Psoas muscle (tissue), 7 donors: ENCODE measurements at regions not wholly inside any gene's neighbourhood (a gene's known extent, or its start where the extent isn't known, plus 50 kb on each side); places are given as distances from the start of the nearest gene placed in this dataset.

ENCODE experiments used
- ATAC-seq, 4 donors: fragments of 200-7000 bp; cut with Tn5 transposase; one replicate each; pipeline ENCODE4 v1.9.1; 2020; ENCODE audit warnings: moderate library complexity in 3 of 4, mild to moderate bottlenecking in 2 of 4
- DNase-seq, 2 donors: peaks; one replicate each; pipeline ENCODE4 v3.0.0-alpha.2; 2020
- H3K27ac ChIP-seq: fragments of 200-600 bp; one replicate; pipeline ENCODE4 v1.8.0; 2022
- H3K27me3 ChIP-seq, 3 donors: fragments of 200-600 bp in 1 of 3; one replicate each; pipeline versions ENCODE4 v1.6.1 to v1.8.0; 2013 to 2022; ENCODE audit warnings: low read length in 2 of 3, mild to moderate bottlenecking in 2 of 3, moderate library complexity in 1 of 3; ENCODE audit not compliant: insufficient read depth in 3 of 3
- H3K36me3 ChIP-seq, 2 donors: fragments of 200-600 bp in 1 of 2; one replicate each; pipeline versions ENCODE4 v1.6.1 to v1.8.0; 2013 to 2022; ENCODE audit warnings: low read depth in 1 of 2, mild to moderate bottlenecking in 1 of 2, moderate library complexity in 1 of 2; ENCODE audit not compliant: insufficient read depth in 1 of 2
- H3K4me1 ChIP-seq: fragments of 200-600 bp; one replicate; pipeline ENCODE4 v1.8.0; 2022
- H3K4me3 ChIP-seq: fragments of 200-600 bp; one replicate; pipeline ENCODE4 v1.8.0; 2022; ENCODE audit warnings: mild to moderate bottlenecking
- H3K9me3 ChIP-seq: fragments of 200-600 bp; one replicate; pipeline ENCODE4 v1.8.0; 2022
- CTCF ChIP-seq: fragments of 200-600 bp; IDR thresholded peaks from one replicate; pipeline ENCODE4 v1.8.0; 2022; ENCODE audit warnings: antibody characterized with exemption
- WGBS, 3 donors: extraction: QIAGEN DNeasy Blood & Tissue Kit; methylation state at CpG; one replicate each; pipeline versions ENCODE4 v1.1.6 to v1.1.7; 2013; 5-methylcytosine and 5-hydroxymethylcytosine counted together
- intact Hi-C, 2 donors: fragments of 100-400 bp; cut with DNase I; formaldehyde crosslinking; loops; one replicate each; pipeline versions ENCODE4 v1.11.0 to v1.14.2; 2022
- donor health status: healthy with polysubstance abuse.
- donor health status: DM: no; HTN: no; CAD: no; lungs with moderate emphysema.
- donor health status: Bipolar disorder and iron deficiency.
- donor health status: healthy.
- donor health status: DM: yes; HTN: yes; CAD: no.
- donor health status: DM: no; HTN: no; CAD: no.
- donor health status: DM: yes; HTN: yes; CAD: no.

- ATAC-seq = no peak
- Histone ChIP-seq H3K4me3 (no peak overlapping the region), H3K27ac (no peak overlapping the region), H3K36me3 (no peaks in the 10 kb centered on the region), H3K4me1 (no peaks in the 10 kb centered on the region), H3K9me3 (no peaks in the 10 kb centered on the region), H3K27me3 (no peaks in the 10 kb centered on the region)
- WGBS, 3 donors = 65 to 72% (median 70%) methylated on average over 1 of the region's 1 CpG
- no peak for DNase-seq
- intact Hi-C loops = no loop called here
- no peak for TF ChIP-seq CTCF
These were observed 391.0 kb downstream of the MAGEB5 start for GRCh38 chrX:26606971-26607370.

- intact Hi-C loops = no loop called here
- no peaks in the 10 kb centered on the region for H3K4me1 ChIP-seq
- DNase-seq (no peak), ATAC-seq (no peak)
- H3K27ac ChIP-seq = no peak overlapping the region
- no peaks in the 10 kb centered on the region for H3K27me3 ChIP-seq
- no peak for TF ChIP-seq CTCF
- WGBS, 3 donors = 50 to 64% (median 54%) methylated on average over 2 of the region's 2 CpGs
- peaks cover 11% of the 10 kb centered on the region for H3K9me3 ChIP-seq
- H3K4me3 ChIP-seq = no peak overlapping the region
- H3K36me3 ChIP-seq = no peaks in the 10 kb centered on the region
These were observed 382.0 kb downstream of the MAGEB5 start for GRCh38 chrX:26597981-26598380.

- no peak overlapping the region for H3K4me3 ChIP-seq
- no peak for ATAC-seq
- H3K27ac ChIP-seq = no peak overlapping the region
- H3K4me1 ChIP-seq = no peaks in the 10 kb centered on the region
- peaks cover 11% of the 10 kb centered on the region for H3K9me3 ChIP-seq
- 76 to 90% (median 79%) methylated on average over 6 of the region's 6 CpGs for WGBS, 3 donors
- H3K27me3 ChIP-seq = no peaks in the 10 kb centered on the region
- no peaks in the 10 kb centered on the region for H3K36me3 ChIP-seq
- no peak for TF ChIP-seq CTCF
- no peak for DNase-seq
- intact Hi-C loops = no loop called here
These were observed 374.9 kb downstream of the MAGEB5 start for GRCh38 chrX:26590849-26591248.

GRCh38 chrX:26586570-26586969 is 370.6 kb downstream of the MAGEB5 start:
- Histone ChIP-seq H3K9me3 (no peaks in the 10 kb centered on the region), H3K36me3 (no peaks in the 10 kb centered on the region), H3K27ac (no peak overlapping the region), H3K4me1 (no peaks in the 10 kb centered on the region), H3K27me3 (no peaks in the 10 kb centered on the region), H3K4me3 (no peak overlapping the region)
- DNase-seq (no peak), ATAC-seq (no peak)
- intact Hi-C loops = no loop called here
- 68 to 76% (median 73%) methylated on average over 2 to 3 of the region's 3 CpGs for WGBS, 3 donors
- no peak for TF ChIP-seq CTCF

GRCh38 chrX:26581091-26581490 is 365.1 kb downstream of the MAGEB5 start:
- TF ChIP-seq CTCF = no peak
- intact Hi-C loops = no loop called here

More at GRCh38 chrX:26581091-26581490, 365.1 kb downstream of the MAGEB5 start:
- no peaks in the 10 kb centered on the region for H3K4me1 ChIP-seq
- DNase-seq (no peak), ATAC-seq (no peak)
- no peak overlapping the region for H3K27ac ChIP-seq
- H3K36me3 ChIP-seq = no peaks in the 10 kb centered on the region
- H3K4me3 ChIP-seq = no peak overlapping the region
- H3K27me3 ChIP-seq = no peaks in the 10 kb centered on the region
- H3K9me3 ChIP-seq = no peaks in the 10 kb centered on the region
